ENCODE measurements at regions not wholly inside any gene's neighbourhood (a gene's known extent, or its start where the extent isn't known, plus 50 kb on each side); places are given as distances from the start of the nearest gene placed in this dataset.

DNA sequence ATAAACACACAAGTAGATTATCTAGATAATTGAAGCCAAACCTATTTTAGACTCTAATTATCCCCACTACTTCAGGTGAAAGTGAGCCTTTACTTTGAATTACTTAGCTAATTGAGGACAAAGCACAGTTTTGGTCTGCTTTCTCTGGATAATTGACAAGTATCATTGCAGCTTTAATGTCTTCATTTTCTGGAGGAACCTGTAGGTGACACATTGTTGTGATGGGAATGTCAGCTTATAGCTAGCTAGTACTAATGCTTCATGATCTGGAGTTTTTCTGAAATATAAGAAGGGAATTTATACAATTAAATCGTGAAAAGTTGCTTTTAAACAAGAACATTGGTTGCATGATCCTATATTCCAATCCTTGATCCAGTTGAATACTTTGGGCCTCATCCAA lies 319.3 kb upstream of the CITED2 start:
- no peaks in the 10 kb centered on the region for H3K27me3 ChIP-seq (replicated peaks; ENCODE audit: insufficient read depth, low read depth, low read length, poor library complexity)
- ChIA-PET CTCF (no interaction called here), POLR2A (ENCODE audit: low non-redundant PET) (no interaction called here)
- intact Hi-C loops (cut with micrococcal nuclease; ENCODE audit: unreplicated experiment) = no loop called here
- no peaks in the 10 kb centered on the region for H3K9me3 ChIP-seq (ENCODE audit: low read depth, low read length, poor library complexity, severe bottlenecking)
- H3K4me1 ChIP-seq (ENCODE audit: insufficient read depth, low read length, poor library complexity, severe bottlenecking) = peaks cover 8% of the 10 kb centered on the region
- no peak for TF ChIP-seq EZH2 (IDR thresholded peaks at IDR 0.05; ENCODE audit: borderline replicate concordance, low read depth, low read length, poor library complexity, severe bottlenecking)
- H3K36me3 ChIP-seq (ENCODE audit: insufficient read depth, low read length, poor library complexity, severe bottlenecking) = no peaks in the 10 kb centered on the region
- no TSS peak for BruUV-seq (replicated peaks)
- no peak overlapping the region for H3K27ac ChIP-seq (ENCODE audit: low read depth, low read length, poor library complexity, severe bottlenecking)
- DNase-seq (ENCODE audit: low spot score) = no peak
- no peak overlapping the region for H3K4me3 ChIP-seq (ENCODE audit: low read depth, low read length, poor library complexity, severe bottlenecking)

DNA sequence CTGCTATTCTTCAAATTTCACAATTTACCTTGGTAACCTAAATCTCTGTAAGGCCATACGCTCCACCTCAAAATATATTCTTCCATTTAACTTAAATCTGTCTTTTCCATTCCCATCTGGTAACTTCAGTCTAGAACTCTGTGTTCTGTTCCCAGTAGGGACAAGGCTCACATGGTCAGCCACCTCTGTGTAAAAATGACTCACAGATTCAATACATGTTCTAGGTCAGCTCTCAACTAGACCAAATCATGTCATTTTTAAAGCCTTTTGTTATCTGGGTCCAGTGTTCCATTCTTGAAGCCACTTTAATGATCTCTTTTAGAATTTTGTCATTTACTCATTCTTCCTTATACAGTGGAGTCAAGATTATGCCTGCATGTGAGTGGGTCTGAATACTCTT lies 315.6 kb upstream of the CITED2 start:
- intact Hi-C loops (cut with micrococcal nuclease; ENCODE audit: unreplicated experiment) = no loop called here
- Histone ChIP-seq H3K4me1 (ENCODE audit: insufficient read depth, low read length, poor library complexity, severe bottlenecking) (peaks cover 8% of the 10 kb centered on the region), H3K9me3 (ENCODE audit: low read depth, low read length, poor library complexity, severe bottlenecking) (no peaks in the 10 kb centered on the region), H3K36me3 (ENCODE audit: insufficient read depth, low read length, poor library complexity, severe bottlenecking) (no peaks in the 10 kb centered on the region), H3K27me3 (replicated peaks; ENCODE audit: insufficient read depth, low read depth, low read length, poor library complexity) (no peaks in the 10 kb centered on the region), H3K4me3 (ENCODE audit: low read depth, low read length, poor library complexity, severe bottlenecking) (no peak overlapping the region), H3K27ac (ENCODE audit: low read depth, low read length, poor library complexity, severe bottlenecking) (no peak overlapping the region)
- TF ChIP-seq, protein P1, sequence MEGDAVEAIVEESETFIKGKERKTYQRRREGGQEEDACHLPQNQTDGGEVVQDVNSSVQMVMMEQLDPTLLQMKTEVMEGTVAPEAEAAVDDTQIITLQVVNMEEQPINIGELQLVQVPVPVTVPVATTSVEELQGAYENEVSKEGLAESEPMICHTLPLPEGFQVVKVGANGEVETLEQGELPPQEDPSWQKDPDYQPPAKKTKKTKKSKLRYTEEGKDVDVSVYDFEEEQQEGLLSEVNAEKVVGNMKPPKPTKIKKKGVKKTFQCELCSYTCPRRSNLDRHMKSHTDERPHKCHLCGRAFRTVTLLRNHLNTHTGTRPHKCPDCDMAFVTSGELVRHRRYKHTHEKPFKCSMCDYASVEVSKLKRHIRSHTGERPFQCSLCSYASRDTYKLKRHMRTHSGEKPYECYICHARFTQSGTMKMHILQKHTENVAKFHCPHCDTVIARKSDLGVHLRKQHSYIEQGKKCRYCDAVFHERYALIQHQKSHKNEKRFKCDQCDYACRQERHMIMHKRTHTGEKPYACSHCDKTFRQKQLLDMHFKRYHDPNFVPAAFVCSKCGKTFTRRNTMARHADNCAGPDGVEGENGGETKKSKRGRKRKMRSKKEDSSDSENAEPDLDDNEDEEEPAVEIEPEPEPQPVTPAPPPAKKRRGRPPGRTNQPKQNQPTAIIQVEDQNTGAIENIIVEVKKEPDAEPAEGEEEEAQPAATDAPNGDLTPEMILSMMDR (conservative IDR thresholded peaks at IDR 0.05; ENCODE audit: low read depth, low read length) = no peak
- TF ChIP-seq EZH2 (IDR thresholded peaks at IDR 0.05; ENCODE audit: borderline replicate concordance, low read depth, low read length, poor library complexity, severe bottlenecking) = no peak
- DNase-seq (ENCODE audit: low spot score) = no peak
- ChIA-PET CTCF (no interaction called here), POLR2A (ENCODE audit: low non-redundant PET) (no interaction called here)
- BruUV-seq (replicated peaks) = no TSS peak

DNA sequence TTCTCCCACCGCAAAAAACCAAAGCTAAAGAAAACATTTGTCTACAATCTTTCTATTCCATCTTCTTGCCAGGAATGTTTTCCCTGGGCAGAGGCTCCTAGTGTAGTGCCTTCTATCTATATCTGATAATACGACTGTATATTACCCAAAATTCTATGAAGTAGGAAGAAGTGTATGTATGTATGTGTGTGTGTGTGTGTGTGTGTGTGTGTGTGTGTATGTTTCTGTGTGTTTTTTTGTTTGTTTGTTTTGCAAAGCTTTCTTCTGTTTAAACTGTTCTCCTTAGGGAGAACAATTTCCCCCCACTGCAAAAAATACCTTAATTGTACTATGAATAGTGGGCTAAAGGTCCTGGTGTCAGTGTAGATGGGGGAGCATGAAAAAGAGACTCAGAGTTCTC lies 312.6 kb upstream of the CITED2 start:
- intact Hi-C loops (cut with micrococcal nuclease; ENCODE audit: unreplicated experiment) = no loop called here
- BruUV-seq (replicated peaks) = no TSS peak
- DNase-seq (ENCODE audit: low spot score) = no peak
- H3K36me3 ChIP-seq (ENCODE audit: insufficient read depth, low read length, poor library complexity, severe bottlenecking) = no peaks in the 10 kb centered on the region
- no peaks in the 10 kb centered on the region for H3K27me3 ChIP-seq (replicated peaks; ENCODE audit: insufficient read depth, low read depth, low read length, poor library complexity)
- H3K9me3 ChIP-seq (ENCODE audit: low read depth, low read length, poor library complexity, severe bottlenecking) = no peaks in the 10 kb centered on the region
- POLR2A ChIA-PET (ENCODE audit: low non-redundant PET) = no interaction called here
- no peak overlapping the region for H3K4me3 ChIP-seq (ENCODE audit: low read depth, low read length, poor library complexity, severe bottlenecking)
- peaks cover 8% of the 10 kb centered on the region for H3K4me1 ChIP-seq (ENCODE audit: insufficient read depth, low read length, poor library complexity, severe bottlenecking)
- CTCF ChIA-PET = no interaction called here
- no peak overlapping the region for H3K27ac ChIP-seq (ENCODE audit: low read depth, low read length, poor library complexity, severe bottlenecking)
- TF ChIP-seq, protein P1 (conservative IDR thresholded peaks at IDR 0.05; ENCODE audit: low read depth, low read length) = no peak
- no peak for TF ChIP-seq EZH2 (IDR thresholded peaks at IDR 0.05; ENCODE audit: borderline replicate concordance, low read depth, low read length, poor library complexity, severe bottlenecking)

DNA sequence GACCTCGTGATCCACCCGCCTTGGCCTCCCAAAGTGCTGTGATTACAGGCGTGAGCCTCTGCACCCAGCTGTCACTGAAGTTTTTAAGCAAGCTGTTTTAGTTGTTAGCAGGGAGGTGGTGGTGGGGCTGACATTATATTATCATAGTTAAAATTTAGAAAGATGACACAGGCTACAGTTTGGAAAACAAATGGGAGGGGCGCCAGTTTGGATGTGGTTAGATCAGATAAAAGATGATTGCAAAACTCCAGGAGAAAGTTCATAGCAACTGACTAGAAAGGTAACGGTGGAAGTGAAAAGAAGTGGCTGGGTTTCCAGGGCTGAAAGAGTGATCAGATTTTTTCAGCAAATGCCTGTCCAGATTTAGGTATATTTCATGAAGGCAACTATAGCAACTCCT lies 311.9 kb upstream of the CITED2 start:
- TF ChIP-seq EZH2 (IDR thresholded peaks at IDR 0.05; ENCODE audit: borderline replicate concordance, low read depth, low read length, poor library complexity, severe bottlenecking) = no peak
- TF ChIP-seq, protein P1 (conservative IDR thresholded peaks at IDR 0.05; ENCODE audit: low read depth, low read length) = no peak
- H3K4me1 ChIP-seq (ENCODE audit: insufficient read depth, low read length, poor library complexity, severe bottlenecking) = peaks cover 8% of the 10 kb centered on the region
- no peak overlapping the region for H3K27ac ChIP-seq (ENCODE audit: low read depth, low read length, poor library complexity, severe bottlenecking)
- POLR2A ChIA-PET (ENCODE audit: low non-redundant PET) = no interaction called here
- no peaks in the 10 kb centered on the region for H3K9me3 ChIP-seq (ENCODE audit: low read depth, low read length, poor library complexity, severe bottlenecking)
- no peaks in the 10 kb centered on the region for H3K36me3 ChIP-seq (ENCODE audit: insufficient read depth, low read length, poor library complexity, severe bottlenecking)
- no peak for DNase-seq (ENCODE audit: low spot score)
- H3K4me3 ChIP-seq (ENCODE audit: low read depth, low read length, poor library complexity, severe bottlenecking) = no peak overlapping the region
- CTCF ChIA-PET = no interaction called here
- intact Hi-C loops (cut with micrococcal nuclease; ENCODE audit: unreplicated experiment) = no loop called here
- no peaks in the 10 kb centered on the region for H3K27me3 ChIP-seq (replicated peaks; ENCODE audit: insufficient read depth, low read depth, low read length, poor library complexity)
- BruUV-seq (replicated peaks) = no TSS peak

All from A673 (cell line).